ENCODE measurements at regions not wholly inside any gene's neighbourhood (a gene's known extent, or its start where the extent isn't known, plus 50 kb on each side); places are given as distances from the start of the nearest gene placed in this dataset.

GRCh38 chrX:134738986-134739740 lies 57.8 kb downstream of the PABIR2 start:
- no peak for DNase-seq (ENCODE audit: low read depth)
- no peak overlapping the region for H3K4me3 ChIP-seq (ENCODE audit: low read depth, low read length)
- TF ChIP-seq CTCF (IDR thresholded peaks at IDR 0.05; ENCODE audit: insufficient read depth, low read depth, low read length, missing control alignments) = no peak

DNA sequence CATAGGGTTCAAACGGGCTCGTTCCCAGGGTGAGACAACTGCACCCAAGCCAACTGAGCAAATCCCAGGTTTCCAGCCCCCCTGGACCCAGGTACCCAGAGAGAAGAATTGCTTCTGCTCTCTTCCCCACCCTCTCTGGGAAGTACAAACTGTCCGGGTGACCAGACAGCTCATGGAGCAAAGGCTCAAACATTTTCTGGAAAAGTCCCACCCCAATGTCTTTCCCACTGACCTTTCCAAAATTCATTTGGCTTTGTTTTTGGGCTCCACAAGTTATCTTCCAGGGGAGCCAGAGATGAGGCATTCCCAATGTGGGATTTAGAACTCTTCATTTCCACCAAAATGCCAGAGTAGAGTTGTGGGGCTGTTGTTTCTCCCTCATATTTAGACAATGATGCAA lies 58.6 kb downstream of the PABIR2 start:
- DNase-seq (ENCODE audit: low read depth) = no peak
- no peak for TF ChIP-seq CTCF (IDR thresholded peaks at IDR 0.05; ENCODE audit: insufficient read depth, low read depth, low read length, missing control alignments)
- H3K4me3 ChIP-seq (ENCODE audit: low read depth, low read length) = no peak overlapping the region

- no peak overlapping the region for H3K4me3 ChIP-seq (ENCODE audit: low read depth, low read length)
- no peak for DNase-seq (ENCODE audit: low read depth)
- no peak for TF ChIP-seq CTCF (IDR thresholded peaks at IDR 0.05; ENCODE audit: insufficient read depth, low read depth, low read length, missing control alignments)
Observed at GRCh38 chrX:134737721-134738369, 59.2 kb downstream of the PABIR2 start.

GRCh38 chrX:134737061-134737460 lies 59.9 kb downstream of the PABIR2 start:
- no peak for DNase-seq (ENCODE audit: low read depth)
- TF ChIP-seq CTCF (IDR thresholded peaks at IDR 0.05; ENCODE audit: insufficient read depth, low read depth, low read length, missing control alignments) = no peak
- no peak overlapping the region for H3K4me3 ChIP-seq (ENCODE audit: low read depth, low read length)

GRCh38 chrX:134736356-134736755 lies 60.6 kb downstream of the PABIR2 start:
- DNase-seq (ENCODE audit: low read depth) = no peak
- no peak for TF ChIP-seq CTCF (IDR thresholded peaks at IDR 0.05; ENCODE audit: insufficient read depth, low read depth, low read length, missing control alignments)
- H3K4me3 ChIP-seq (ENCODE audit: low read depth, low read length) = no peak overlapping the region

DNA sequence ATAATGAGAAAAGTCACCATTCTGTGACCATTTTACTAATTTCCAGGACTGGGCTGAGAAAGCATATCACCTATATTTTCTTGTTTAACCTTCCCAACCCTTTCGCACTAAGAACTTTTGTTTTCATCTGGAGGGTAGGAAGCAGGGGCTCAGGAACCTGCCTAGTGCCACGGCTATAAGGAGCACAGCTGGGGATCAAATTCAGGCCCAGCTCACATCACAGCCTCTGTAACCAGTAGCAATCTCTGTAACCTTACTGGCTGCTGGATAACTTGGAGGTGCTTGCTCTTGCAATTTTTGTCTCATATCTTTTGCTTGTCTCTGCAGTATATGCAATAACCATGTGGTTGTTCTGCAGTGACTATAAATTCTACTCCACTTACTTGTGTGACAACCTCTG lies 62.0 kb downstream of the PABIR2 start:
- no peak for DNase-seq (ENCODE audit: low read depth)
- no peak overlapping the region for H3K4me3 ChIP-seq (ENCODE audit: low read depth, low read length)
- no peak for TF ChIP-seq CTCF (IDR thresholded peaks at IDR 0.05; ENCODE audit: insufficient read depth, low read depth, low read length, missing control alignments)
